Gastroesophageal sphincter (tissue), 2 donors: ENCODE measurements at regions not wholly inside any gene's neighbourhood (a gene's known extent, or its start where the extent isn't known, plus 50 kb on each side); places are given as distances from the start of the nearest gene placed in this dataset.

ENCODE experiments used
- POLR2A ChIP-seq, 2 donors: fragments of 450-650 bp; IDR thresholded peaks; one replicate each; pipeline ENCODE4 v1.6.1; 2017; ENCODE audit warnings: antibody characterized with exemption in 2 of 2, mild to moderate bottlenecking in 2 of 2, moderate library complexity in 1 of 2
- POLR2AphosphoS5 ChIP-seq: sonication (generic); formaldehyde crosslinking; IDR thresholded peaks from one replicate; pipeline ENCODE4 v1.6.1; 2017; ENCODE audit warnings: antibody characterized with exemption

- TF ChIP-seq POLR2AphosphoS5: no peak
- TF ChIP-seq POLR2A (IDR thresholded peaks at IDR 0.05): no peak
Measured at GRCh38 chrX:109842611-109843010, 109.6 kb upstream of the ACSL4 start.
